Heart right ventricle (tissue), 16 donors: ENCODE measurements at regions not wholly inside any gene's neighbourhood (a gene's known extent, or its start where the extent isn't known, plus 50 kb on each side); places are given as distances from the start of the nearest gene placed in this dataset.

Experiments used
- ATAC-seq, 8 donors: fragments of 200-7000 bp; cut with Tn5 transposase; one replicate each; pipeline ENCODE4 v1.9.1; 2020; ENCODE audit warnings: mild to moderate bottlenecking in 8 of 8, moderate library complexity in 8 of 8, moderate number of reproducible peaks in 1 of 8
- DNase-seq, 2 donors: peaks; one replicate each; pipeline ENCODE4 v3.0.0-alpha.2; 2020
- H3K27ac ChIP-seq, 10 donors: fragments of 200-600 bp; sonication (generic) in 2 of 10; one replicate each; pipeline versions ENCODE4 v1.5.0 to v1.8.0; 2020 to 2022; ENCODE audit warnings: mild to moderate bottlenecking in 3 of 10
- H3K27me3 ChIP-seq, 7 donors: fragments of 200-600 bp; one replicate each; pipeline ENCODE4 v1.8.0; 2021 to 2022; ENCODE audit warnings: mild to moderate bottlenecking in 2 of 7
- H3K36me3 ChIP-seq, 9 donors: fragments of 200-600 bp; sonication (generic) in 1 of 9; one replicate each; pipeline versions ENCODE4 v1.5.0 to v1.8.0; 2020 to 2022; ENCODE audit warnings: mild to moderate bottlenecking in 2 of 9
- H3K4me1 ChIP-seq, 9 donors: fragments of 200-600 bp; sonication (generic) in 1 of 9; one replicate each; pipeline versions ENCODE4 v1.5.0 to v1.8.0; 2020 to 2022; ENCODE audit warnings: mild to moderate bottlenecking in 4 of 9
- H3K4me3 ChIP-seq, 10 donors: fragments of 200-600 bp; sonication (generic) in 2 of 10; one replicate each; pipeline versions ENCODE4 v1.5.0 to v1.8.0; 2020 to 2022; ENCODE audit warnings: mild to moderate bottlenecking in 7 of 10, moderate library complexity in 2 of 10
- H3K9me3 ChIP-seq, 11 donors: fragments of 200-600 bp in 10 of 11; sonication (generic) in 2 of 11; one replicate each; pipeline versions ENCODE4 v1.5.0 to v1.8.0; 2013 to 2022; ENCODE audit warnings: mild to moderate bottlenecking in 2 of 11, control low read depth in 1 of 11, moderate library complexity in 1 of 11
- CTCF ChIP-seq, 9 donors: fragments of 200-600 bp; sonication (generic) in 2 of 9; IDR thresholded peaks; one replicate each; pipeline versions ENCODE4 v1.5.0 to v1.8.0; 2021 to 2022; ENCODE audit warnings: antibody characterized with exemption in 9 of 9, mild to moderate bottlenecking in 5 of 9, moderate library complexity in 1 of 9
- WGBS, 2 donors: extraction: QIAGEN DNeasy Blood & Tissue Kit; methylation state at CpG; one replicate each; pipeline ENCODE4 v1.1.7; 2013; ENCODE audit warnings: inconsistent platforms in 1 of 2; 5-methylcytosine and 5-hydroxymethylcytosine counted together
- intact Hi-C, 10 donors: fragments of 100-400 bp; cut with DNase I; formaldehyde crosslinking; loops; one replicate each; pipeline versions ENCODE4 v1.11.1 to v1.14.2; 2022
- donor health status: Arrhythmogenic right ventricular cardiomyopathy.
- donor health status: ischemic (EF 13 %, LVEDD 7.1; RV severe dilation, severe dysfunction).
- donor health status: healthy with polysubstance abuse.
- donor health status: DM: no; HTN: yes; CAD: no.
- donor health status: DM: no; HTN: no; CAD: no.
- donor health status: ischemic (EF 25% LVEDD 6.9; RV normal size, moderate dysfunction).
- donor health status: ischemic (EF 25% LVEDD 5.7; RV mildly dilated, moderate dysfunction).
- donor health status: healthy.
- donor health status: DM: yes; HTN: yes; CAD: no.
- donor health status: Ischemic cardiomyopathy.
- donor health status: ischemic (EF 35%, LVEDD 5.7; RV mildly dilated, moderate dysfunction).
- donor health status: nonischemic (EF 11% LVEDD 7.7; RV severe dilation, severe dysfunction).
- donor health status: DM: yes; HTN: yes; CAD: no.
- donor health status: PGD.
- donor health status: ischemic (EF 29% LVEDD 5.4; RV normal size, mild dysfunction).
- donor health status: nonischemic (EF 23%, LVEDD 6.1; RV moderate dilation, normal function).

- H3K27me3 ChIP-seq: no peaks in the 10 kb centered on the region
- no peak for DNase-seq
- intact Hi-C loops: loop anchor here in 4 of 10 donors (10.0 kb wide), 1 partner anchor 213 kb away; no protein-coding TSS in a partner anchor
- H3K9me3 ChIP-seq: no peaks in the 10 kb centered on the region
- TF ChIP-seq CTCF (IDR thresholded peaks at IDR 0.05): no peak
- no peak overlapping the region for H3K27ac ChIP-seq
- H3K36me3 ChIP-seq: no peaks in the 10 kb centered on the region
- no peak for ATAC-seq
- no peak overlapping the region for H3K4me3 ChIP-seq
- peaks cover 0 to 3% (median 0%) of the 10 kb centered on the region in 9 donors for H3K4me1 ChIP-seq
Observed at GRCh38 chr2:128537646-128538045, 219.0 kb upstream of the HS6ST1 start.

GRCh38 chr2:128538396-128538795 lies 219.7 kb upstream of the HS6ST1 start:
- no peak for TF ChIP-seq CTCF (IDR thresholded peaks at IDR 0.05)
- H3K4me1 ChIP-seq: peaks cover 0 to 3% (median 0%) of the 10 kb centered on the region in 9 donors
- H3K27ac ChIP-seq: no peak overlapping the region
- no peaks in the 10 kb centered on the region for H3K27me3 ChIP-seq
- H3K9me3 ChIP-seq: no peaks in the 10 kb centered on the region
- no peak overlapping the region for H3K4me3 ChIP-seq
- WGBS, 2 donors: 92 to 98% methylated on average over 2 of the region's 2 CpGs
- ATAC-seq: no peak
- H3K36me3 ChIP-seq: no peaks in the 10 kb centered on the region
- no peak for DNase-seq
- intact Hi-C loops: loop anchor here in 4 of 10 donors (10.0 kb wide), 1 partner anchor 214 kb away; no protein-coding TSS in a partner anchor

- Histone ChIP-seq H3K4me3 (no peak overlapping the region), H3K9me3 (no peaks in the 10 kb centered on the region), H3K36me3 (no peaks in the 10 kb centered on the region), H3K27me3 (no peaks in the 10 kb centered on the region), H3K4me1 (peaks cover 0 to 3% (median 0%) of the 10 kb centered on the region in 9 donors), H3K27ac (no peak overlapping the region)
- no peak for TF ChIP-seq CTCF (IDR thresholded peaks at IDR 0.05)
- no peak for DNase-seq
- intact Hi-C loops: no loop called here
- WGBS, 2 donors: 96% methylated on average over 3 of the region's 3 CpGs
- no peak for ATAC-seq
Observed at GRCh38 chr2:128540670-128541069, 222.0 kb upstream of the HS6ST1 start.

GRCh38 chr2:128541448-128541847 lies 222.8 kb upstream of the HS6ST1 start:
- ATAC-seq (no peak), DNase-seq (no peak)
- Histone ChIP-seq H3K36me3 (no peaks in the 10 kb centered on the region), H3K4me3 (no peak overlapping the region), H3K27me3 (no peaks in the 10 kb centered on the region), H3K4me1 (peaks cover 0 to 3% (median 0%) of the 10 kb centered on the region in 9 donors), H3K9me3 (no peaks in the 10 kb centered on the region), H3K27ac (no peak overlapping the region)
- intact Hi-C loops: no loop called here
- 83 to 88% methylated on average over 2 of the region's 2 CpGs for WGBS, 2 donors
- no peak for TF ChIP-seq CTCF (IDR thresholded peaks at IDR 0.05)
